ENCODE measurements at regions not wholly inside any gene's neighbourhood (a gene's known extent, or its start where the extent isn't known, plus 50 kb on each side); places are given as distances from the start of the nearest gene placed in this dataset.

GRCh38 chr4:189304167-189304566, 636.5 kb upstream of the FRG1 start:
- TF ChIP-seq CTCF (conservative IDR thresholded peaks at IDR 0.05; ENCODE audit: low read depth, low read length): no peak
- no peak for TF ChIP-seq BHLHE40 (IDR thresholded peaks at IDR 0.05; ENCODE audit: low read depth, low read length)
- TF ChIP-seq, protein P1, sequence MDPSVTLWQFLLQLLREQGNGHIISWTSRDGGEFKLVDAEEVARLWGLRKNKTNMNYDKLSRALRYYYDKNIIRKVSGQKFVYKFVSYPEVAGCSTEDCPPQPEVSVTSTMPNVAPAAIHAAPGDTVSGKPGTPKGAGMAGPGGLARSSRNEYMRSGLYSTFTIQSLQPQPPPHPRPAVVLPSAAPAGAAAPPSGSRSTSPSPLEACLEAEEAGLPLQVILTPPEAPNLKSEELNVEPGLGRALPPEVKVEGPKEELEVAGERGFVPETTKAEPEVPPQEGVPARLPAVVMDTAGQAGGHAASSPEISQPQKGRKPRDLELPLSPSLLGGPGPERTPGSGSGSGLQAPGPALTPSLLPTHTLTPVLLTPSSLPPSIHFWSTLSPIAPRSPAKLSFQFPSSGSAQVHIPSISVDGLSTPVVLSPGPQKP (IDR thresholded peaks at IDR 0.05; ENCODE audit: borderline replicate concordance, low read depth, low read length): no peak
- no peak for TF ChIP-seq POLR2A (IDR thresholded peaks at IDR 0.05; ENCODE audit: low read depth, low read length)
- TF ChIP-seq RAD21 (IDR thresholded peaks at IDR 0.05; ENCODE audit: low read length): no peak
- TF ChIP-seq RFX5 (IDR thresholded peaks at IDR 0.05; ENCODE audit: low read depth, low read length): no peak

All from IMR-90 (cell line).